ENCODE measurements at regions not wholly inside any gene's neighbourhood (a gene's known extent, or its start where the extent isn't known, plus 50 kb on each side); places are given as distances from the start of the nearest gene placed in this dataset.
A peak's percentile ranks its signal among the peaks of the same experiment; 100 is the strongest.

- Histone ChIP-seq H3K27me3 (replicated peaks in 1 of 7) (peaks cover 0 to 66% (median 8%) of the 10 kb centered on the region in 7 donors), H3K36me3 (no peaks in the 10 kb centered on the region), H3K9me3 (no peaks in the 10 kb centered on the region), H3K4me3 (no peak overlapping the region), H3K4me1 (peaks cover 3 to 61% (median 28%) of the 10 kb centered on the region in 6 donors), H3K27ac (no peak overlapping the region)
- intact Hi-C loops (cut with DNase I; ENCODE audit: low total_unique reads), result no loop called here
- WGBS, 5 donors, result 60 to 91% (median 71%) methylated on average over 9 of the region's 9 CpGs
- DNase-seq, result no peak
- TF ChIP-seq CTCF (IDR thresholded peaks at IDR 0.05 in 8 of 11, conservative IDR thresholded peaks at IDR 0.05 in 3 of 11), result no peak
These were observed 104.8 kb upstream of the SLC45A1 start for GRCh38 chr1:8213136-8213535.

GRCh38 chr1:8212580-8213031 is 105.3 kb upstream of the SLC45A1 start:
- Histone ChIP-seq H3K9me3 (no peaks in the 10 kb centered on the region), H3K27me3 (replicated peaks in 1 of 7) (peaks cover 0 to 61% (median 7%) of the 10 kb centered on the region in 7 donors), H3K4me3 (no peak overlapping the region), H3K27ac (peak overlapping the region in 2 of 8 donors; percentile 68 to 77), H3K36me3 (no peaks in the 10 kb centered on the region), H3K4me1 (peaks cover 1 to 56% (median 23%) of the 10 kb centered on the region in 6 donors)
- DNase-seq, result no peak
- 77 to 85% (median 82%) methylated on average over 8 of the region's 8 CpGs for WGBS, 5 donors
- TF ChIP-seq POLR2A (IDR thresholded peaks at IDR 0.05) (no peak), POLR2AphosphoS5 (IDR thresholded peaks at IDR 0.05) (no peak), CTCF (IDR thresholded peaks at IDR 0.05 in 8 of 11, conservative IDR thresholded peaks at IDR 0.05 in 3 of 11) (no peak)
- intact Hi-C loops (cut with DNase I; ENCODE audit: low total_unique reads), result no loop called here

- no peak for DNase-seq
- Histone ChIP-seq H3K27ac (peak overlapping the region in 6 of 8 donors; percentile 14 to 77 (median 58)), H3K4me3 (peak overlapping the region in 1 of 8 donors; percentile 35)
These were observed 105.9 kb upstream of the SLC45A1 start for GRCh38 chr1:8211883-8212579.

GRCh38 chr1:8211251-8211882 is 106.5 kb upstream of the SLC45A1 start:
- DNase-seq, result no peak
- TF ChIP-seq POLR2AphosphoS5 (IDR thresholded peaks at IDR 0.05) (no peak), CTCF (IDR thresholded peaks at IDR 0.05 in 8 of 11, conservative IDR thresholded peaks at IDR 0.05 in 3 of 11) (no peak), POLR2A (IDR thresholded peaks at IDR 0.05) (no peak)
- Histone ChIP-seq H3K36me3 (no peaks in the 10 kb centered on the region), H3K4me1 (peaks cover 0 to 43% (median 11%) of the 10 kb centered on the region in 6 donors), H3K4me3 (peak overlapping the region in 1 of 8 donors; percentile 35), H3K9me3 (no peaks in the 10 kb centered on the region), H3K27me3 (replicated peaks in 1 of 7) (peaks cover 0 to 48% (median 0%) of the 10 kb centered on the region in 7 donors), H3K27ac (peak overlapping the region in 6 of 8 donors; percentile 14 to 77 (median 58))
- 49 to 75% (median 61%) methylated on average over 15 to 17 of the region's 17 CpGs for WGBS, 5 donors
- intact Hi-C loops (cut with DNase I; ENCODE audit: low total_unique reads), result no loop called here

More at GRCh38 chr1:8211883-8212579, 105.9 kb upstream of the SLC45A1 start:
- Histone ChIP-seq H3K27me3 (replicated peaks in 1 of 7) (peaks cover 0 to 55% (median 2%) of the 10 kb centered on the region in 7 donors), H3K36me3 (no peaks in the 10 kb centered on the region), H3K4me1 (peaks cover 0 to 50% (median 17%) of the 10 kb centered on the region in 6 donors), H3K9me3 (no peaks in the 10 kb centered on the region)
- 25 to 40% (median 35%) methylated on average over 25 to 27 of the region's 27 CpGs for WGBS, 5 donors
- intact Hi-C loops (cut with DNase I; ENCODE audit: low total_unique reads), result no loop called here
- peak; percentile 31 to 79 (median 59) for TF ChIP-seq POLR2AphosphoS5 (IDR thresholded peaks at IDR 0.05)
- TF ChIP-seq POLR2A (IDR thresholded peaks at IDR 0.05), result no peak

Measured in spleen (tissue), 11 donors.